ENCODE measurements at regions not wholly inside any gene's neighbourhood (a gene's known extent, or its start where the extent isn't known, plus 50 kb on each side); places are given as distances from the start of the nearest gene placed in this dataset.

GRCh38 chr10:5293691-5294550 is 70.8 kb upstream of the UCN3 start:
- peak; percentile 48 for TF ChIP-seq CTCF (IDR thresholded peaks at IDR 0.05; ENCODE audit: low read depth, low read length)
- no peak for TF ChIP-seq POLR2A (IDR thresholded peaks at IDR 0.05; ENCODE audit: extremely low read depth, insufficient read length)
- 0 out of 2 replicates have a peak, but pooled peaks have one; percentile 2 for TF ChIP-seq MAX (IDR thresholded peaks at IDR 0.05; ENCODE audit: low read depth, low read length)
- TF ChIP-seq MYC (IDR thresholded peaks at IDR 0.05; ENCODE audit: low read depth, low read length) = 0 out of 2 replicates have a peak, but pooled peaks have one; percentile 1
